ENCODE measurements at regions not wholly inside any gene's neighbourhood (a gene's known extent, or its start where the extent isn't known, plus 50 kb on each side); places are given as distances from the start of the nearest gene placed in this dataset.
"Not testable (repeated sequence)": the region's sequence is repeated elsewhere in the genome, so short reads cannot be mapped to it uniquely, and the experiment has no call there.

DNA sequence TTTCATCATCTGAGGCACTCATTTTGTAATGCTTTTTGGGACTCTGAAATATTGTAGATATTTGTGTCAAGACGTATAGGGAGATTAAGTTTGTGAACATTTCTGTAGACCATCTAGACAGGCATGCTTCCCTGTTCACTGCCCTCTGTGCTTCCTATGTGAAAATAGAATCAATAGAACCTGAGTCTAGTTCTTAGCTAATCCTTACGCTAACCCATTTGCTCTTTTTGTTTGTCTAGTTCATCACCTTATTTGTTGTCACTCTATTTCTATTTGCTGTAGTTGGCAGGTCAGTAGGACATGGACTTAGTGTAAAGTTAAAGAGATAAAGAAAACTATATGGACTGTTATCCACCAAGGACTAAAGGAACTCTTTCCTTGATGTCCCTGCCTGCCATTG, 1755.2 kb downstream of the C4orf33 start:
- no peak overlapping the region for H3K4me3 Mint-ChIP-seq

DNA sequence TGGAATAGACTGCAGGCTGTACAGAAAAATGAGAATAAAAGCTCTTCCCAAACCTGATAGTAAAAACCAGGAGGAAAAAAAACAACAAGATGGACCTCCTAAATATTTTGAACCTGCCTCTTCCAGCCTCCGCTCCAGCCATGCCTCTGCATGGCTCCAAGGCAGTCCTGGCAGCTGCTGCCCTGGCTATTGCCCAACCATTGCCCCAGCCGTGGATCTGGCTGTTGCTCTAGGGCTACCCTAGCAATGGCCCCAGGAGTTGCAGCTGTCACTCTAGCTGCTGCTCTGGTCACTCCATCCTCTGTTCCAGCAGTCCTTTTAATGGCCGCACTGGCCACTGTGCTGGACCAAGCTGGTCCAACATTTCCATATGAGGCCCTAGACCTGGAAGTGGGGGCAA, 1756.0 kb downstream of the C4orf33 start:
- no peak overlapping the region for H3K4me3 Mint-ChIP-seq
- ATAC-seq (no peak), DNase-seq (no peak)
- no peaks in the 10 kb centered on the region for H3K27me3 Mint-ChIP-seq
- H3K9me3 Mint-ChIP-seq = no peaks in the 10 kb centered on the region
- H3K36me3 Mint-ChIP-seq (ENCODE audit: low read depth) = no peaks in the 10 kb centered on the region
- no peaks in the 10 kb centered on the region for H3K4me1 Mint-ChIP-seq
- no peak overlapping the region for H3K27ac Mint-ChIP-seq

More for the DNA sequence above, 1755.2 kb downstream of the C4orf33 start:
- no peak for DNase-seq
- no peaks in the 10 kb centered on the region for H3K9me3 Mint-ChIP-seq
- H3K27me3 Mint-ChIP-seq = no peaks in the 10 kb centered on the region
- H3K36me3 Mint-ChIP-seq (ENCODE audit: low read depth) = no peaks in the 10 kb centered on the region
- no peaks in the 10 kb centered on the region for H3K4me1 Mint-ChIP-seq
- H3K27ac Mint-ChIP-seq = no peak overlapping the region
- no peak for ATAC-seq

DNA sequence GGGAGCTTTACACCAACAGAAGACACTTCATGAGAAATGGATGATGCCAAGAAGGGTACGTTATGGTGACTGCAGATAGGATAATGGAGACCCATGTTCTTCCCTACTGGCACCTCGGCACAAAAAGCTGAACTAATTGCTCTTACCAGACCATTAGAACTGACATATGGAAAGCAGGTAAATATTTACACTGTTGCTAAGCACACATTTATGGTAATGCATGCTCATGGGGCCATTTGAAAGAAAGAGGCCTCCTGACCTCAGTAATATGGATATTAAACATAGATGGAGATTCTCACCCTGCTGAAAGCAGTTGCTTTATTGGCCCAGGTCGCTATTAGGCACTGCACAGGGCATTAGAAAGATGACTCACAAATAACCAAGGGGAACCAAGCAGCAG, 1759.6 kb downstream of the C4orf33 start:
- Mint-ChIP-seq H3K4me1 (no peaks in the 10 kb centered on the region), H3K4me3 (no peak overlapping the region), H3K9me3 (peaks cover 10% of the 10 kb centered on the region), H3K27ac (no peak overlapping the region), H3K27me3 (no peaks in the 10 kb centered on the region), H3K36me3 (ENCODE audit: low read depth) (no peaks in the 10 kb centered on the region)
- DNase-seq (no peak), ATAC-seq (no peak)

DNA sequence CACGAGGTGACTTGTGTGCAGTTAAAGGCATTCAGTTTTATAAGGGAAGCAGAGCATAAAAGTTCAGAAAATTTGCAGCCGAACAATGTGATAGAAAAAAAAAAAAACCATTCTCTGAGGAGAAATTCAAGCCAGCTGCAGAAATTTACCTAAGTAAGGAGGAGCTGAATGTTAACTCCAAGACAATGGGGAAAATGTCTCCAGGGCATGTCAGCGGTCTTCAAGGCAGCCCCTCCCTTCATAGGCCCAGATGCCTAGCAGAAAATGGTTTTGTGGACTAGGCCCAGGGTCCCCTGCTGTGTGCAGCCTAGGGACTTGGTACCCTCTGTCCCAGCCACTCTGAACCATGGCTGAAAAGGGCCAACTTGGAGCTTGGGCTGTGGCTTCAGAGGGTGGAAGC, 1764.0 kb downstream of the C4orf33 start:
- Mint-ChIP-seq H3K4me3 (no peak overlapping the region), H3K36me3 (ENCODE audit: low read depth) (no peaks in the 10 kb centered on the region), H3K9me3 (peaks cover 10% of the 10 kb centered on the region), H3K4me1 (no peaks in the 10 kb centered on the region), H3K27ac (no peak overlapping the region), H3K27me3 (no peaks in the 10 kb centered on the region)
- ATAC-seq (no peak), DNase-seq (no peak)

DNA sequence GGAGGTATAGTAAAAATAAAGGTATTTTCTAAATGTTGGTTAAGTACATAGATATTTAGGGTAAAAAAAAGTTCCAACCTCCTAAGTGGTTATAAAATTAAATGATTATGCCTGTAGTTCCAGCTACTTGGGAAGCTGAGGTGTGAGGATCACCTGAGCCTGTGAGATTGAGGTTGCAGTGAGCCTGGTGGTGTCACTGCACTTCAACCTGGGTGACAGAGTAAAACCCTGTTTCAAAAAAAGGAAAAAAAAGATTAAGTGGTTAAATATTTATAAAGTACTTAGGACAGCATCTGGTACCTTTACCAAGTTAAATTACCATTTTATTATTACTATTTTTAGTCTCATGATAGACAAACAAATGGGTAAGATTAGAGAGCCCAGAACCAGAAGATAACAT, 1801.0 kb downstream of the C4orf33 start:
- no peak overlapping the region for H3K27ac Mint-ChIP-seq
- H3K9me3 Mint-ChIP-seq = peaks cover 8% of the 10 kb centered on the region
- ATAC-seq = no peak
- H3K36me3 Mint-ChIP-seq (ENCODE audit: low read depth) = no peaks in the 10 kb centered on the region
- no peaks in the 10 kb centered on the region for H3K27me3 Mint-ChIP-seq
- DNase-seq = no peak
- H3K4me1 Mint-ChIP-seq = no peaks in the 10 kb centered on the region
- H3K4me3 Mint-ChIP-seq = no peak overlapping the region

DNA sequence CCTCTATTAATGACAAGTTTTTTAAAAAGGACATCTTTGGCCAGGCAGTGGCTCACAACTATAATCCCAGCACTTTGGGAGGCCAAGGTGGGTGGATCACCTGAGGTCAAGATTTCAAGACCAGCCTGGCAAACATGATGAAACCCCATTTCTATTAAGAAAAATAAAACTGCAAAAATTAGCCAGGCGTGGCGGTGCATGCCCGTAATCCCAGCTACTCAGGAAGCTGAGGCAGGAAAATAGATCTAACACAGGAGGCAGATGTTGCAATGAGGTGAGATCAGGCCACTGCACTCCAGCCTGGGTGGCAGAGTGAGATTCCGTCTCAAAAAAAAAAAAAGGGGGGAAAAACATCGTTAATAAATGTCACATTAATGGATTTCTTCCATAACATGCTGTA, 1805.4 kb downstream of the C4orf33 start:
- peaks cover 7% of the 10 kb centered on the region for H3K9me3 Mint-ChIP-seq
- H3K4me3 Mint-ChIP-seq = no peak overlapping the region
- H3K36me3 Mint-ChIP-seq (ENCODE audit: low read depth) = no peaks in the 10 kb centered on the region
- H3K27ac Mint-ChIP-seq = no peak overlapping the region
- H3K27me3 Mint-ChIP-seq = no peaks in the 10 kb centered on the region
- DNase-seq (no peak), ATAC-seq (no peak)
- no peaks in the 10 kb centered on the region for H3K4me1 Mint-ChIP-seq

DNA sequence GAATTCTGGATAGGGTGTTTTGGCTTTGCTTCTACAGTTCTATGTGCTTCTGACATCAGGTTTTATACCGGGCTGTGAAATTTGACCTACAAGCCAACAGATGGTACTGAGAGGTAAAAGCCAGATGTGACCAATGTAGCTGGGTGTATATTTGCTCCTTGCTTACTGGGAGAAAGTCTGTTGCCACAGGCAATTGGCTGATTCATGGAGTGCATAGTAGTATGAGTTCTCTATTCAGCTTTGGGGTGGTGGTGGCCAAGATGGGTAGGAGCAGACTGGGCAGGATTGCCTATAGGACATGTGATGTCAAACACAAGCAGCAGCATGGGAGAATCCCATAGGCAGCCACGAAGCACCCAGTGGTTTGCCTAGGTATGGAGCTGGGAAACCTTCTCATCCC, 1827.0 kb downstream of the C4orf33 start:
- Mint-ChIP-seq H3K9me3 (peaks cover 17% of the 10 kb centered on the region), H3K36me3 (ENCODE audit: low read depth) (no peaks in the 10 kb centered on the region), H3K27ac (no peak overlapping the region), H3K27me3 (no peaks in the 10 kb centered on the region), H3K4me3 (no peak overlapping the region), H3K4me1 (no peaks in the 10 kb centered on the region)
- no peak for DNase-seq
- no peak for ATAC-seq

DNA sequence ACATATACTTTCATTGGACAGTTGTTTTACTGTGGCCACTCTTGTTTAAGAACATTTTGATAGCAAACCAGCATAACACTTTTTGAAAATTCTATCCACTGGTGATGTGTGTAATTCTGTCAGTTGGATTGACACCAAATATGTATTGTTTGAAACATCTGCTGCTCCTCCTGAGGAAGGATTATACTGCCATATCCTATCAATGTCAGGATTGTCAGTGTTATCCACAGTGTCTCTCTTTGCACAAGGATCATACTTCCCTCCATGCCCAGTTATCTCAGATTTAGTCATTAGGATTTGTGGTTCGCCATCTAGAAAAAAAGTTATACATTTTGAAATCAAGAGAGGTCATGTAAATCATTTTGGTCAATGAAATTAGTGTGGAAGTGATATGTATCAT, 1859.6 kb downstream of the C4orf33 start:
- no peaks in the 10 kb centered on the region for H3K4me1 Mint-ChIP-seq
- H3K36me3 Mint-ChIP-seq (ENCODE audit: low read depth) = no peaks in the 10 kb centered on the region
- no peak for DNase-seq
- no peak overlapping the region for H3K27ac Mint-ChIP-seq
- no peak for ATAC-seq
- no peak overlapping the region for H3K4me3 Mint-ChIP-seq
- H3K27me3 Mint-ChIP-seq = no peaks in the 10 kb centered on the region
- peaks cover 4% of the 10 kb centered on the region for H3K9me3 Mint-ChIP-seq

DNA sequence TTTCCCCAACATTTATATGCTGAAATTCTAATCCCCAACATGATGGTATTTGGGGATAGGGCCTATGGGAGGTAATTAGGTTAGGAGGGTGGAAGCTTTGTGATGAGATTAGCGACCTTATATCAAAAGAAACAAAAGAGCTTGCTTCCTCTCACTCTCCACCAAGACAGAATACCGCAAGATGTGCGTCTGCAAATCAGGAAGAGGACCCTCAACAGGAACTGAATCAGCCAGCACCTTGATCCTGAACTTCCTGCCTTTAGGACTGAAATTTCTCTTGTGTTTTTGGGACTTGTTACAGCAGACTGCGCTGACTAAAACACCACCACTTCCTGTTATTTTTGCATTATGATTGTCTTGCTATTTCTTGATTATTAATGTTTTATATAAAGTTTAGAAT, 1889.4 kb downstream of the C4orf33 start:
- H3K4me1 Mint-ChIP-seq = no peaks in the 10 kb centered on the region
- no peak for DNase-seq
- no peak for ATAC-seq
- peaks cover 11% of the 10 kb centered on the region for H3K9me3 Mint-ChIP-seq
- H3K27me3 Mint-ChIP-seq = no peaks in the 10 kb centered on the region
- no peaks in the 10 kb centered on the region for H3K36me3 Mint-ChIP-seq (ENCODE audit: low read depth)
- no peak overlapping the region for H3K27ac Mint-ChIP-seq
- H3K4me3 Mint-ChIP-seq = no peak overlapping the region

DNA sequence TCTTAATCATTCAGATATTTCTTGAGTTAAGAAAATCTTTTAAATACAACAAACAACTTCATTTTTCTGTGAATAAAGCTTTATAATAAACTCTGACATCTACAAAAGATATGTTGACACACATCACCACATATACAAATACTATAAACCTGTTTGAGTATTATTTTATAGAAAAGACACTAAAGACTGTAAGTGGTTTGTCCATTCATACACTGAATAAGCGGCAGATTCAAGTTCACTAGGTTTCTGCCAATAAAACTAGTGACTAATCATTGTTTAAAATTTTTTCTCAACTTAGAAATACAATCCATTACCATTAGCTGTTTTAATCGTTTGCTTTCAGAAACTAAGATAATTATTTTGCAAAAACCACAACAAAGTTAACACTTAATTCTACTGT, 1900.0 kb downstream of the C4orf33 start:
- DNase-seq (no peak), ATAC-seq (no peak)
- Mint-ChIP-seq H3K27me3 (no peaks in the 10 kb centered on the region), H3K9me3 (no peaks in the 10 kb centered on the region), H3K27ac (no peak overlapping the region), H3K4me1 (no peaks in the 10 kb centered on the region), H3K36me3 (ENCODE audit: low read depth) (no peaks in the 10 kb centered on the region), H3K4me3 (no peak overlapping the region)

DNA sequence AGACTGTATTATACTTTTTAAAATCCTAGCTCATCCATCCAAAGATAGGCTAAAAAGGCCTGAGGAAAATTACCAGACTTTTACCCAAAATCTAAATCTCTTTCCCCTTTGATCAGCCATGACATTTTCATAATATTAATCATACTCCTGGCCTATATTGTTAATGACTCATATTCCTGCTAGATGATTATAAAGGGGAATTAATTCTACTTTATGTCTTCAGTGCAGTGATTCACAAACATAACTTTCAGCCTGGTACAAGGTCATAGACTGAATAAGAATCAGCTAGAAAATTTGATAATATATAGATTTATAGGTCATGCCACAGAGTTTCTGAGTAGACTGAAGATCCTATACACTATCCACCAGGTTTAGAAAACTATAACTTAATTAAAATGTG, 1905.4 kb downstream of the C4orf33 start:
- no peak for ATAC-seq
- Mint-ChIP-seq H3K36me3 (ENCODE audit: low read depth) (no peaks in the 10 kb centered on the region), H3K27me3 (no peaks in the 10 kb centered on the region), H3K27ac (no peak overlapping the region), H3K9me3 (no peaks in the 10 kb centered on the region), H3K4me3 (no peak overlapping the region), H3K4me1 (no peaks in the 10 kb centered on the region)
- DNase-seq = no peak

DNA sequence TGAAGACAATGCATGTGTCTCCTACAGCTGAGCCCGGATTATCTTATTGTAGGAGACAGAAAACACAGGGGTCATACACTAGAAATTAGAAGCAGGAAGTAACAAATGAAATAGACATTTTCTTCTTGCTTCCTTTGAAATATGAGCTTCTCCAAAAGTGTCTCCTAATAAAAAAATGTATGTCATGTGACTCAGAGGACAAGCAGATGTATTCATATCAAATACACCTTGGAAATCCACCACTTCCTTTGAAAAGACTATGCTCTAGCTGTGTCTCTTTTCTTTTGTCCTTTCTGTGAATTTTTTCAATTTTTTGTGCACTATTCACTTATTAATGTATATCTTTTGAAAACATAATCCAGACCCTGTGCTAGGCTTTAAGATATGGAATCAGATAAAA, 1906.2 kb downstream of the C4orf33 start:
- H3K27me3 Mint-ChIP-seq = no peaks in the 10 kb centered on the region
- H3K36me3 Mint-ChIP-seq (ENCODE audit: low read depth) = no peaks in the 10 kb centered on the region
- H3K9me3 Mint-ChIP-seq = no peaks in the 10 kb centered on the region
- no peak overlapping the region for H3K27ac Mint-ChIP-seq
- H3K4me3 Mint-ChIP-seq = no peak overlapping the region
- no peak for ATAC-seq
- H3K4me1 Mint-ChIP-seq = no peaks in the 10 kb centered on the region
- no peak for DNase-seq

DNA sequence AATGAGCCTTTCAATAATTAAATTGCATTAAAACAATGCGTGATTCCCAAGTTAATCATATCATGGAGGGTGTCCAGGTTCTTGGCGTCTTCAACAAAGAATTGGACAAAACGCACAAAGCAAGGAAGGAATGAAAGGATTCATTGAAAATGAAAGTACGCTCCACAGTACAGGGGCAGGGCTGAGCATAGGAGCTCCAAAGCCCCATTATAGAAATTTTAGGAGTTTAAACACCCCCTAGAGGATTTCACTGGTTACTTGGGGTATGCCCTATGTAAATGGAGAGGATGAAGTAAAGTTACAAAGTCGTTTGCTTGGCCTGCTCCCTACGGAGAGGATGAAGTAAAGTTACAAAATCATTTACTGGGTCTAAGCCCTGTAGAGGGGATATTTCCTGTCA, 1910.4 kb downstream of the C4orf33 start:
- Mint-ChIP-seq H3K27ac (no peak overlapping the region), H3K9me3 (no peaks in the 10 kb centered on the region), H3K4me3 (no peak overlapping the region), H3K36me3 (ENCODE audit: low read depth) (no peaks in the 10 kb centered on the region), H3K4me1 (no peaks in the 10 kb centered on the region), H3K27me3 (no peaks in the 10 kb centered on the region)
- no peak for DNase-seq
- ATAC-seq = no peak

DNA sequence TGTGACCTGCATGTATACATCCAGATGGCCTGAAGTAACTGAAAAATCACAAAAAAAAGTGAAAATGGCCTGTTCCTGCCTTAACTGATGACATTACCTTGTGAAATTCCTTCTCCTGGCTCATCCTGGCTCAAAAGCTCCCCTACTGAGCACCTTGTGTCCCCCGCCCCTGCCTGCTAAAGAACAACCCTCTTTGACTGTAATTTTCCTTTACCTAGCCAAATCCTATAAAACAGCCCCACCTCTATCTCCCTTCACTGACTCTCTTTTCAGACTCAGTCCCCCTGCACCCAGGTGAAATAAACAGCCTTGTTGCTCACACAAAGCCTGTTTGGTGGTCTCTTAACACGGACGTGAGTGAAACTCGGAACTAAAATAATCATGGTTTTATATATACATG, 1916.0 kb downstream of the C4orf33 start:
- not testable (repeated sequence) for H3K27ac Mint-ChIP-seq; H3K4me3 Mint-ChIP-seq; H3K36me3 Mint-ChIP-seq (ENCODE audit: low read depth); H3K9me3 Mint-ChIP-seq; ATAC-seq; H3K27me3 Mint-ChIP-seq; DNase-seq; H3K4me1 Mint-ChIP-seq

DNA sequence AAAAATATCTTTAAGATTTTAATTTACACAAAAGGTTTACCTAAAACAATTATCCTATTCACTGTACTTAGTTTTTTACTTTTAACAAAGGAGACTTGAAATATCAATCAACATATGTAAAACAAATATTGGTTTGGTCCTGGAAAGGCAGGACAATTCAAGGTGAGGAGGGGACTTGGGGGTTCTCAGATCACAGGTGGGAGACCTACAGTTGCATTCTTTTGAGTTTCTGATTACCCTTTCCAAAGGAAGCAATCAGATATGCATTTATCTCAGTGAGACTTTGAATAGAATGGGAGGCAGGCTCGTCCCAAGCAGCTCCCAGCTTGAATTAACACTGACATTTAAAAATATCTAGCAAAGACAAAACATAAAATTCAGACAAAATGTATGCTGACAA, 1917.3 kb downstream of the C4orf33 start:
- Mint-ChIP-seq H3K4me1 (no peaks in the 10 kb centered on the region), H3K36me3 (ENCODE audit: low read depth) (no peaks in the 10 kb centered on the region), H3K27me3 (no peaks in the 10 kb centered on the region), H3K4me3 (no peak overlapping the region), H3K9me3 (no peaks in the 10 kb centered on the region), H3K27ac (no peak overlapping the region)
- ATAC-seq = no peak
- no peak for DNase-seq

DNA sequence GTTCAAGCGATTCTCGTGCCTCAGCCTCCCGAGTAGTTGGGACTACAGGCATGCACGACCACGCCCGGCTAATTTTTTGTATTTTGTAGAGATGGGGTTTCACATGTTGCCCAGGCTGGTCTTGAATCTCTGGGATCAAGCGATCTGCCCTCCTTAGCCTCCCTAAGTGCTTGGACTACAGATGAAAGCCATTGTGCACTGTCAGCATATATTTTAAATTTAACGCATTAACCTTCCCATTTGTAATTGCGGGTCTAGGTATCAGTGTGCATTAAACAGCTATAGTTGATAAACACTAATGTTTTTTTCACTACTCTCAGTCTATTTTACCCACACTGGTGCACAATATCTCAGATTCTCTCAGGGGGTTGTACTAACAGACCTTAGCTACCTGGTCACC, 1930.8 kb downstream of the C4orf33 start:
- Mint-ChIP-seq H3K27me3 (no peaks in the 10 kb centered on the region), H3K27ac (no peak overlapping the region), H3K9me3 (peaks cover 4% of the 10 kb centered on the region), H3K4me3 (no peak overlapping the region), H3K4me1 (no peaks in the 10 kb centered on the region), H3K36me3 (ENCODE audit: low read depth) (no peaks in the 10 kb centered on the region)
- ATAC-seq (no peak), DNase-seq (no peak)

Data from activated naive CD8-positive, alpha-beta T cell treated with anti-CD3 and anti-CD28 coated beads, Interleukin-2, amount 50 U/mL, for 24 hours (primary cell).